Transverse colon (tissue), 4 donors: ENCODE measurements at regions not wholly inside any gene's neighbourhood (a gene's known extent, or its start where the extent isn't known, plus 50 kb on each side); places are given as distances from the start of the nearest gene placed in this dataset.

Experiments used
- DNase-seq: peaks from one replicate; pipeline ENCODE4 v3.0.0-alpha.2; 2019
- H3K27ac ChIP-seq, 4 donors: fragments of 200-600 bp; sonication (generic); 2 replicates each; pipeline ENCODE4 v1.5.1; 2016 to 2018; ENCODE audit warnings: inconsistent platforms in 4 of 4
- H3K27me3 ChIP-seq: fragments of 200-600 bp; sonication (generic); 2 replicates; pipeline ENCODE4 v1.5.1; 2017; ENCODE audit warnings: inconsistent platforms
- H3K36me3 ChIP-seq, 4 donors: fragments of 200-600 bp; sonication (generic); 2 replicates each; pipeline ENCODE4 v1.5.1; 2017 to 2019; ENCODE audit warnings: inconsistent platforms in 4 of 4
- H3K4me1 ChIP-seq, 4 donors: fragments of 200-600 bp; sonication (generic); 2 replicates each; pipeline ENCODE4 v1.5.1; 2017 to 2020; ENCODE audit warnings: inconsistent platforms in 4 of 4
- H3K4me3 ChIP-seq, 4 donors: fragments of 200-600 bp; sonication (generic); 1 replicate in 1 of 4; 2 replicates in 3 of 4; pipeline versions ENCODE4 v1.5.1 to v1.6.1; 2017 to 2019; ENCODE audit warnings: inconsistent platforms in 4 of 4
- H3K9me3 ChIP-seq, 2 donors: fragments of 200-600 bp; sonication (generic); 2 replicates each; pipeline ENCODE4 v1.5.1; 2017 to 2019; ENCODE audit warnings: inconsistent platforms in 2 of 2
- CTCF ChIP-seq, 5 experiments: fragments of 200-600 bp in 3 of 5; fragments of 450-650 bp in 2 of 5; sonication (generic) in 3 of 5; IDR thresholded peaks; 1 replicate in 2 of 5; 2 replicates in 3 of 5; pipeline ENCODE4 v1.5.1; 2016 to 2017; ENCODE audit warnings: antibody characterized with exemption in 5 of 5, inconsistent platforms in 3 of 5, mild to moderate bottlenecking in 2 of 5, moderate library complexity in 1 of 5
- EP300 ChIP-seq: sonication (generic); formaldehyde crosslinking; IDR thresholded peaks from one replicate; pipeline ENCODE4 v1.6.1; 2017; ENCODE audit warnings: antibody characterized with exemption, low read depth
- POLR2A ChIP-seq: fragments of 450-650 bp; IDR thresholded peaks from one replicate; pipeline ENCODE4 v1.6.1; 2016; ENCODE audit warnings: antibody characterized with exemption, mild to moderate bottlenecking, moderate library complexity
- POLR2AphosphoS5 ChIP-seq, 3 donors: sonication (generic); formaldehyde crosslinking; IDR thresholded peaks; one replicate each; pipeline ENCODE4 v1.6.1; 2016; ENCODE audit warnings: antibody characterized with exemption in 3 of 3
- WGBS, 2 donors: methylation state at CpG; one replicate each; pipeline ENCODE4 v1.1.5; 2018; ENCODE audit warnings: low coverage in 1 of 2; 5-methylcytosine and 5-hydroxymethylcytosine counted together
- in situ Hi-C, 4 donors: fragments of 200-750 bp; cut with MboI; loops; one replicate each; pipeline versions ENCODE4 v1.15.0 to v1.15.1; 2017; ENCODE audit warnings: low sequenced_read_pairs in 3 of 4, low pct_ligation_motif_present in 1 of 4, low pct_unique_long_range_greater_than_20kb in 1 of 4
- intact Hi-C: fragments of 100-400 bp; cut with DNase I; formaldehyde crosslinking; loops from one replicate; pipeline ENCODE4 v1.15.1; 2023; ENCODE audit warnings: low total_unique reads

GRCh38 chr1:221632072-221632471, 109.8 kb downstream of the DUSP10 start:
- Histone ChIP-seq H3K4me1 (no peaks in the 10 kb centered on the region), H3K27ac (no peak overlapping the region), H3K4me3 (no peak overlapping the region), H3K36me3 (no peaks in the 10 kb centered on the region), H3K27me3 (no peaks in the 10 kb centered on the region), H3K9me3 (no peaks in the 10 kb centered on the region)
- TF ChIP-seq POLR2AphosphoS5 (IDR thresholded peaks at IDR 0.05) (no peak), EP300 (no peak), POLR2A (no peak), CTCF (IDR thresholded peaks at IDR 0.05) (no peak)
- intact Hi-C loops (no loop called here), in situ Hi-C loops (no loop called here)
- 33 to 68% methylated on average over 1 to 4 of the region's 4 CpGs for WGBS, 2 donors
- DNase-seq = no peak

DNA sequence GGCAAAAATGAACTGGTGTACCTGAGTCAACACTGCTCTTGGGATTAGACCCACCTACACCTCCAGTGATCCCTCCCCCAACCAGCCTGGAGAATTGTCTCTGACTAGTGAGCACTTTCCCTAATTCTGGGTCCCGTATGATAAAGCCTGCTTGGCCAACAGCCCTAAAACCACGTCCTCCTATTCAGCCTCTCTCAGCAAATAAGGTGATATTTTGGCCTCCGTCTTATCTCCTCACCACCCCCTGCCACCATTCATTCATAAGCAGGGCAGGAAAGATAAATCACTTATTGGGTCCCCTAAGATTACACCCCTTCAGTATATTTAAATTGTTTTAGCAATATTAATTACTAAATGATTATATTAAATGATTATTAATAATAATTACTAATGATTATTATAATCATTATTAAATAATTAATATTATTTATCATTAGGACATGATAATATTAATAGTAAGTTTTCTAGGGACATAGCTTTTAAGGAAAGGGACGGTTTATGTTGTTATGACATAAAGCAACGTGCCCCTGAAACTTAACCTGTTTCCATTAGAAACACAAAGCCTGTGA, 108.0 kb downstream of the DUSP10 start:
- DNase-seq = no peak
- H3K27ac ChIP-seq = no peak overlapping the region
- in situ Hi-C loops (no loop called here), intact Hi-C loops (no loop called here)
- TF ChIP-seq EP300 (no peak), CTCF (IDR thresholded peaks at IDR 0.05) (no peak)
- H3K27me3 ChIP-seq = no peaks in the 10 kb centered on the region
- no peaks in the 10 kb centered on the region for H3K4me1 ChIP-seq
- H3K9me3 ChIP-seq = no peaks in the 10 kb centered on the region
- WGBS, 2 donors = 86 to 88% methylated on average over 4 to 5 of the region's 5 CpGs
- H3K4me3 ChIP-seq = no peak overlapping the region
- H3K36me3 ChIP-seq = no peaks in the 10 kb centered on the region

DNA sequence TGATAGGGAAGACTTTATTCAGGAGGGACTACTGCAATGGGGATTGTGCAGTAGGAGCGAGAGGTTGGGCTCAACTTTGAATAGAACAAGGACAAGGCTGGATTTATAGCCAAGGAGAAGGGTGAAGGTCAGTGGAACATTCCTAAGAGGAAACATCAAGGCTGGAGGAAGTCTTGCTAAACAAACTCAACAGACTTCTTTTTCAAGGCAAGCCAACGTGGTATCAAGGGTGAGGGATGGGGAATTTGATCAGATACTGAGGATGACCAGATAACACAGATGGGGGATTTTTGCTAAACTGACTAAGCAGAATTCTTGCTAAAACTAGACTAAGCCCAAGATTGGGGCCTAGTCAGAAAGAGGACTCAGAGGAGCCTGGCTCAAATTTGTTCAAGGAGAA, 107.3 kb downstream of the DUSP10 start:
- no peaks in the 10 kb centered on the region for H3K27me3 ChIP-seq
- intact Hi-C loops = no loop called here
- H3K4me1 ChIP-seq = no peaks in the 10 kb centered on the region
- no peak overlapping the region for H3K4me3 ChIP-seq
- no peak for DNase-seq
- TF ChIP-seq CTCF (IDR thresholded peaks at IDR 0.05) (no peak), POLR2AphosphoS5 (IDR thresholded peaks at IDR 0.05) (no peak), EP300 (no peak), POLR2A (no peak)
- WGBS, 2 donors = 67 to 80% methylated on average over 1 to 2 of the region's 2 CpGs
- no peaks in the 10 kb centered on the region for H3K9me3 ChIP-seq
- in situ Hi-C loops = no loop called here
- H3K27ac ChIP-seq = no peak overlapping the region
- no peaks in the 10 kb centered on the region for H3K36me3 ChIP-seq

DNA sequence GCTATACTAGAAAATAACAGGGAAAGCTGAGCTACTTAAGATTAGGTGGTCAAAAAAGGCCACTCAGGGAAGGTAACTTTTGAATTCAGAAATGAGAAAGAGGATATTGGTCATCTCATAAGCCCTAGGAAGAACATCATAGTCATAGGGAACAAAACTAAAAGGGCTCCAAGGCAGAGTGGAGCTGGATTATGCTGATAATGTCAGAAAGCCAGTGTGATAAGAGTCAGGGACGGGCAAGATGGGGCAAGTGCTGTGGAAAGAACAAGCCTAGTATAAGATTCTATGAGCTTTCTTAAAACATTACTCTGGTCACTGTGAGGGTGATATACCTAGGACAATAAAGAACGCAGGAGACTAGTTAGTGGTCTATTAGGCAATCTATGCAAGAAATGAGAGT, 106.6 kb downstream of the DUSP10 start:
- in situ Hi-C loops = no loop called here
- Histone ChIP-seq H3K27me3 (no peaks in the 10 kb centered on the region), H3K4me1 (no peaks in the 10 kb centered on the region), H3K4me3 (no peak overlapping the region), H3K36me3 (no peaks in the 10 kb centered on the region), H3K27ac (no peak overlapping the region), H3K9me3 (no peaks in the 10 kb centered on the region)
- 91 to 94% methylated on average over 2 of the region's 2 CpGs for WGBS, 2 donors
- TF ChIP-seq CTCF (IDR thresholded peaks at IDR 0.05) (no peak), POLR2A (no peak), EP300 (no peak)
- intact Hi-C loops = no loop called here
- no peak for DNase-seq
